OCI-LY3 (cell line): ENCODE measurements at regions not wholly inside any gene's neighbourhood (a gene's known extent, or its start where the extent isn't known, plus 50 kb on each side); places are given as distances from the start of the nearest gene placed in this dataset.
"Not testable (repeated sequence)": the region's sequence is repeated elsewhere in the genome, so short reads cannot be mapped to it uniquely, and the experiment has no call there.

ENCODE experiments used
- H2AFZ ChIP-seq: fragments of 200-600, 300-600 bp; shearing (Covaris generic); 2 replicates; pipeline ENCODE4 v1.6.0; 2014; ENCODE audit warnings: antibody characterized with exemption, low read depth, low read length
- H3K27ac ChIP-seq: fragments of 200-600, 300-600 bp; sonication (generic); 2 replicates; pipeline ENCODE4 v1.5.1; 2014; ENCODE audit warnings: mild to moderate bottlenecking, low read length, moderate library complexity, mixed read lengths
- H3K27me3 ChIP-seq: fragments of 200-600, 300-600 bp; sonication (generic); 2 replicates; pipeline ENCODE4 v1.6.1; 2014; ENCODE audit warnings: low read depth, low read length, mixed read lengths
- H3K36me3 ChIP-seq: fragments of 200-600, 300-600 bp; sonication (generic); replicated peaks from 2 replicates; pipeline ENCODE3; 2014; ENCODE audit warnings: low read depth, low read length, mixed read lengths
- H3K4me1 ChIP-seq: fragments of 300-600, 200-600 bp; sonication (generic); 2 replicates; pipeline ENCODE4 v1.6.1; 2014; ENCODE audit warnings: low read length, mixed read lengths
- H3K4me2 ChIP-seq: fragments of 200-600, 300-600 bp; sonication (generic); 2 replicates; pipeline ENCODE4 v1.6.1; 2014; ENCODE audit warnings: low read length, mixed read lengths
- H3K4me3 ChIP-seq: fragments of 300-600, 200-600 bp; sonication (generic); 2 replicates; pipeline ENCODE4 v1.5.1; 2014; ENCODE audit warnings: antibody characterized with exemption, mild to moderate bottlenecking, low read length, moderate library complexity
- H3K79me2 ChIP-seq: fragments of 300-600, 200-600 bp; shearing (Covaris generic); 2 replicates; pipeline ENCODE4 v1.6.1; 2014; ENCODE audit warnings: mild to moderate bottlenecking, low read length, mixed read lengths
- H3K9ac ChIP-seq: fragments of 300-600, 200-600 bp; shearing (Covaris generic); 2 replicates; pipeline ENCODE4 v1.6.0; 2014; ENCODE audit warnings: mild to moderate bottlenecking, low read length, moderate library complexity
- H3K9me3 ChIP-seq: fragments of 200-600, 300-600 bp; shearing (Covaris generic); 2 replicates; pipeline ENCODE4 v1.6.1; 2014; ENCODE audit warnings: low read length, mixed read lengths; ENCODE audit not compliant: insufficient read depth
- H4K20me1 ChIP-seq: fragments of 200-600, 300-600 bp; sonication (generic); 2 replicates; pipeline ENCODE4 v1.6.1; 2016; ENCODE audit warnings: low read length, mixed read lengths; ENCODE audit not compliant: insufficient read depth
- EZH2phosphoT487 ChIP-seq: fragments of 200-600 bp; shearing (Covaris generic); IDR thresholded peaks from 2 replicates; pipeline ENCODE4 v1.6.1; 2018; ENCODE audit warnings: antibody characterized with exemption, mixed run types, low read depth
- TF ChIP-seq, protein P1 (sequence below): fragments of 200-600, 300-600 bp; sonication (generic); IDR thresholded peaks from 2 replicates; pipeline ENCODE4 v1.5.1; 2014; ENCODE audit warnings: antibody characterized with exemption, low read length, low read depth

DNA sequence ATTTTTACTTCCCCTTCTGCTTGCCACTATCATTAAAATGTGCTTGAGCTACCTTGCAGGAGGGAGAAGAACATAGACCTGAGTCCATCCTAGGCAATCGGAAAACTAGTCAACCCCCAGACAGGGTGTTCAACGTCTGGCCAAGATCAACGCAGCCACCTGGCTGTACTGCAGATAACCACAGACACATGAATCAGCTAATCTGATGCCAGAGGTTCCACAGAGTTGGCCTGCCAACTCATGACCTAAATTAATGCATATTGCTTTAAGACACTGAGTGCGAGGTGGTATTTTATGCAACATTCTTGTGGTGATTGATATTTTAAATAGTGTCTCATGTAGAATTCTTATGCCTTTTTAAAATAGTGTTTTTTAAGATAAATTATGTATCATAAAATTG, 1283.8 kb upstream of the PABPC4L start:
- no peaks in the 10 kb centered on the region for H3K4me1 ChIP-seq
- H3K4me2 ChIP-seq = no peak overlapping the region
- no peak overlapping the region for H3K27ac ChIP-seq
- TF ChIP-seq, protein P1, sequence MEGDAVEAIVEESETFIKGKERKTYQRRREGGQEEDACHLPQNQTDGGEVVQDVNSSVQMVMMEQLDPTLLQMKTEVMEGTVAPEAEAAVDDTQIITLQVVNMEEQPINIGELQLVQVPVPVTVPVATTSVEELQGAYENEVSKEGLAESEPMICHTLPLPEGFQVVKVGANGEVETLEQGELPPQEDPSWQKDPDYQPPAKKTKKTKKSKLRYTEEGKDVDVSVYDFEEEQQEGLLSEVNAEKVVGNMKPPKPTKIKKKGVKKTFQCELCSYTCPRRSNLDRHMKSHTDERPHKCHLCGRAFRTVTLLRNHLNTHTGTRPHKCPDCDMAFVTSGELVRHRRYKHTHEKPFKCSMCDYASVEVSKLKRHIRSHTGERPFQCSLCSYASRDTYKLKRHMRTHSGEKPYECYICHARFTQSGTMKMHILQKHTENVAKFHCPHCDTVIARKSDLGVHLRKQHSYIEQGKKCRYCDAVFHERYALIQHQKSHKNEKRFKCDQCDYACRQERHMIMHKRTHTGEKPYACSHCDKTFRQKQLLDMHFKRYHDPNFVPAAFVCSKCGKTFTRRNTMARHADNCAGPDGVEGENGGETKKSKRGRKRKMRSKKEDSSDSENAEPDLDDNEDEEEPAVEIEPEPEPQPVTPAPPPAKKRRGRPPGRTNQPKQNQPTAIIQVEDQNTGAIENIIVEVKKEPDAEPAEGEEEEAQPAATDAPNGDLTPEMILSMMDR = no peak
- no peak for TF ChIP-seq EZH2phosphoT487
- H3K36me3 ChIP-seq = no peaks in the 10 kb centered on the region
- H3K27me3 ChIP-seq = no peaks in the 10 kb centered on the region
- no peaks in the 10 kb centered on the region for H3K79me2 ChIP-seq
- H3K4me3 ChIP-seq = no peak overlapping the region
- H2AFZ ChIP-seq = no peak overlapping the region
- H4K20me1 ChIP-seq = no peaks in the 10 kb centered on the region
- H3K9me3 ChIP-seq = no peaks in the 10 kb centered on the region
- no peak overlapping the region for H3K9ac ChIP-seq

DNA sequence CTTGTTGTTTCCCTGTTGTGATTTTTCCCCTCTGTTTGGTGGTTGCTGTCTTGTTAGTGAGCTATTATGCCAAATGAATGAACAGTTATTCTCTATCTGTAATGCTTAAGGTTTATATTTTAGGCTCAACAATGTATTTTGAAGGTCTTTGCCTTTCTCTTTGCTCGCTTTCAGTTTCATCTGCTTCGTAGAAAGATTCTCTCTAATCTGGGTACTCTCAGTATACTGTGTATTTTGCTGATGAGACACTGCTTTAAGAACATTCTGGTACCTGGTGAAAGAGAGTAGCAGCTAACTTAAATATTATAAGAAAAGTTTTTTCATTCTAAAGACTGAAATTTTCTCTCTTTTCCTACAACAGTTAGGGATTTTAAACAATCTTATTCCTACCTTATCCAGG, 1274.7 kb upstream of the PABPC4L start:
- Histone ChIP-seq H3K9me3 (0 out of 2 replicates have a peak, but pooled peaks cover 3% of the 10 kb centered on the region), H4K20me1 (no peaks in the 10 kb centered on the region), H3K4me3 (peak overlapping the region; percentile 52), H3K27ac (no peak overlapping the region), H3K36me3 (no peaks in the 10 kb centered on the region), H3K27me3 (no peaks in the 10 kb centered on the region), H3K4me1 (no peaks in the 10 kb centered on the region; the same call in 1 of the 2 replicates), H2AFZ (peak overlapping the region; percentile 80), H3K9ac (peak overlapping the region; percentile 23; the same call in 1 of the 2 replicates), H3K79me2 (no peaks in the 10 kb centered on the region), H3K4me2 (peak overlapping the region; percentile 68)
- TF ChIP-seq, protein P1 = no peak
- TF ChIP-seq EZH2phosphoT487 = no peak

DNA sequence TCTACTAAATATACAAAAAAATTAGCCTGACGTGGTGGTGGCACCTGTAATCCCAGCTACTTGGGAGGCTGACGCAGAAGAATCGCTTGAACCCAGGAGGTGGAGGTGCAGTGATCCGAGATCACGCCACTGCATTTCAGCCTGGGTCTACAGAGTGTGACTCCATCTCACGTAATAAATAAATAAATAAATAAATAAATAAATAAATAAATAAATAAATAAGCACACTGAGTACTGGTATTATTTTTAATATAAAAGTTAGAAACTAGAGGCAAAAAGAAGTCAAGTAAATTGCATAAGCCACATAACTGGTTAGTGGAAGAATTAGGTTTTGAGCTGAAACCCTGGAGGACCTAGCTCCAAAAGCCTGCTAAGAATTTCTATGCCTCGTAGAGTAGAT, 1262.7 kb upstream of the PABPC4L start:
- Histone ChIP-seq H3K4me1 (peaks cover 12% of the 10 kb centered on the region), H3K9ac (no peak overlapping the region), H3K9me3 (no peaks in the 10 kb centered on the region), H2AFZ (no peak overlapping the region), H4K20me1 (no peaks in the 10 kb centered on the region), H3K36me3 (no peaks in the 10 kb centered on the region), H3K27me3 (no peaks in the 10 kb centered on the region), H3K79me2 (no peaks in the 10 kb centered on the region), H3K27ac (no peak overlapping the region), H3K4me3 (no peak overlapping the region), H3K4me2 (peak overlapping the region; percentile 50)
- TF ChIP-seq, protein P1 = no peak
- no peak for TF ChIP-seq EZH2phosphoT487

DNA sequence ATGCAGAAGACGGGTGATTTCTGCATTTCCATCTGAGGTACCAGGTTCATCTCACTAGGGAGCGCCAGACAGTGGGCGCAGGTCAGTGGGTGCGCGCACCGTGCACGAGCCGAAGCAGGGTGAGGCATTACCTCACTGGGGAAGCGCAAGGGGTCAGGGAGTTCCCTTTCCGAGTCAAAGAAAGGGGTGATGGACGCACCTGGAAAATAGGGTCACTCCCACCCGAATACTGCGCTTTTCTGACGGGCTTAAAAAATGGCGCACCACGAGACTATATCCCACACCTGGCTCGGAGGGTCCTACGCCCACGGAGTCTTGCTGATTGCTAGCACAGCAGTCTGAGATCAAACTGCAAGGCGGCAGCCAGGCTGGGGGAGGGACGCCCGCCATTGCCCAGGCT, 1246.0 kb upstream of the PABPC4L start:
- not testable (repeated sequence) for H3K27me3 ChIP-seq, H4K20me1 ChIP-seq, H3K79me2 ChIP-seq, H3K36me3 ChIP-seq, H3K4me2 ChIP-seq, H3K9ac ChIP-seq, H3K9me3 ChIP-seq, H3K4me3 ChIP-seq, H2AFZ ChIP-seq, H3K4me1 ChIP-seq, H3K27ac ChIP-seq

DNA sequence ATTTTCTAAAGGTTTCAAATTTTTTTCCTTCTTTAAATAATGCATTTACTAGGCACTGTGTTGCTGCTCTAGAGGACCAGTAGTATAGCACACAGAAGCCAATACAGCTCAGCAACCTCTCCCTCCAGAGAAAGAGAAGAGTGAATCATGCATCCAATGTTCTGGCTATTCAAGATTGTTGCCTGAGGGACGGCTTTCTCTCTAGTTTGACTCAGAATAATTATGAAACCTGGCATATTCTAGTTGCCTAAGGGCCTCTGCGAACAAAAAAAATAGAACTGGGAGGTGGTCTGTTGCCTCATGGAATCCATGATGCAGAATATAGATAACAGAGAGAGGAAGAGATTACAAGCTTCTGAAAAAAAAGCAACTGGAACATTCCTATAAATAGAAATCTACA, 1233.3 kb upstream of the PABPC4L start:
- Histone ChIP-seq H3K4me1 (no peaks in the 10 kb centered on the region), H3K4me3 (no peak overlapping the region), H3K9ac (no peak overlapping the region)

More for the DNA sequence above, 1233.3 kb upstream of the PABPC4L start:
- TF ChIP-seq, protein P1 = no peak
- TF ChIP-seq EZH2phosphoT487 = no peak
- H3K79me2 ChIP-seq = no peaks in the 10 kb centered on the region
- H3K9me3 ChIP-seq = 0 out of 2 replicates have a peak, but pooled peaks cover 4% of the 10 kb centered on the region
- H3K4me2 ChIP-seq = no peak overlapping the region
- H3K36me3 ChIP-seq = peaks cover 2% of the 10 kb centered on the region
- no peaks in the 10 kb centered on the region for H3K27me3 ChIP-seq
- no peaks in the 10 kb centered on the region for H4K20me1 ChIP-seq
- H3K27ac ChIP-seq = no peak overlapping the region
- H2AFZ ChIP-seq = no peak overlapping the region
